HUES6 (cell line): ENCODE measurements at regions not wholly inside any gene's neighbourhood (a gene's known extent, or its start where the extent isn't known, plus 50 kb on each side); places are given as distances from the start of the nearest gene placed in this dataset.
"Not testable (repeated sequence)": the region's sequence is repeated elsewhere in the genome, so short reads cannot be mapped to it uniquely, and the experiment has no call there.

Experiments used
- H3K27ac ChIP-seq: 2 replicates; pipeline ENCODE4 v1.7.0; 2013; ENCODE audit warnings: low read depth, mild to moderate bottlenecking, low read length, inconsistent platforms
- H3K27me3 ChIP-seq: 2 replicates; pipeline ENCODE4 v1.6.1; 2013; ENCODE audit warnings: low read length; ENCODE audit not compliant: control insufficient read depth, insufficient read depth
- H3K36me3 ChIP-seq: 2 replicates; pipeline ENCODE4 v1.6.1; 2013; ENCODE audit warnings: low read length; ENCODE audit not compliant: control insufficient read depth, insufficient read depth
- H3K4me1 ChIP-seq: 2 replicates; pipeline ENCODE4 v1.6.1; 2013; ENCODE audit warnings: low read length; ENCODE audit not compliant: control insufficient read depth, insufficient read depth
- H3K4me3 ChIP-seq: 2 replicates; pipeline ENCODE4 v1.5.1; 2013; ENCODE audit warnings: low read depth, low read length
- H3K9ac ChIP-seq: one replicate; pipeline ENCODE4 v1.6.1; 2013; ENCODE audit warnings: mild to moderate bottlenecking, low read length
- H3K9me3 ChIP-seq: 2 replicates; pipeline ENCODE4 v1.6.1; 2013; ENCODE audit warnings: low read depth, low read length; ENCODE audit not compliant: control insufficient read depth, insufficient read depth

DNA sequence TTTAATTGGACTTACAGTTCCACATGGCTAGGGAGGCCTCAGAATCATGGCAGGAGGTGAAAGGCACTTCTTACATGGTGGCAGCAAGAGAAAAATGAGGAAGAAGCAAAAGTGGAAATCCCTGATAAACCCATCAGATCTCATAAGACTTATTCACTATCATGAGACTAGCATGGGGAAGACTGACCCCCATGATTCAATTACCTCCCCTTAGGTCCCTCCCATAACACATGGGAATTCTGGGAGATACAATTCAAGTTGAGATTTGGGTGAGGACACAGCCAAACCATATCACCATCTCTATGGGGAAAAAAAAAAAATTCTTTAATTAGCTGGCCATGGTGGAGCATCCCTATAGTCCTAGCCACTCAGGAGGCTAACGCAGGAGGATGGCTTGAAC is 53.9 kb upstream of the LPAR1 start:
- not testable (repeated sequence) for H3K4me3 ChIP-seq, H3K27me3 ChIP-seq, H3K27ac ChIP-seq, H3K9me3 ChIP-seq, H3K9ac ChIP-seq, H3K36me3 ChIP-seq
- H3K4me1 ChIP-seq: peaks cover 31% of the 10 kb centered on the region
